Activated CD4-positive, alpha-beta T cell treated with anti-CD3 and anti-CD28 coated beads for 24 hours (primary cell): ENCODE measurements at regions not wholly inside any gene's neighbourhood (a gene's known extent, or its start where the extent isn't known, plus 50 kb on each side); places are given as distances from the start of the nearest gene placed in this dataset.

ENCODE experiments used
- DNase-seq, 2 donors: peaks; one replicate each; pipeline ENCODE4 v3.0.0-alpha.2; 2020; ENCODE audit warnings: low read depth in 2 of 2

- DNase-seq: no peak
These were observed 290.4 kb upstream of the NR4A3 start for GRCh38 chr9:99531313-99531712.

GRCh38 chr9:99533421-99533820 lies 288.3 kb upstream of the NR4A3 start:
- no peak for DNase-seq

DNA sequence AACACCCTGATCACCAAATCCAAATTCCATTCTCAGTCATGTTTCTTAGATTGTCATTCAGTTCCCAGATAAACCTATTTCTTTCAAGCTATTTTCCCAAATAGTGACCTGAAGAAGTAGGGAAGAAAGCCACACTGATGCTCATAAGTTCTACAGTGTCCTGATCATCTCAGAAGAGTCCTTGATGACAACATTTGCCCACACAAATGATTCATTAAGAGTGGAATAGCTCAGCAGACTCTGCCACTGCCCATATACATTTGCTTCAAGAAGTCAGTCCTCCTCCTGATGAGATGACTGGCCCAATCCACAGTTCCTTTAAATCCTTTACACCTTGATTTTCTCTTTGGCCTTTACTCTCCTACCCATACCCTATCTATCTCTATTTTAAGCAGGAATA lies 283.7 kb upstream of the NR4A3 start:
- no peak for DNase-seq

GRCh38 chr9:99544526-99544925 lies 277.2 kb upstream of the NR4A3 start:
- no peak for DNase-seq

- no peak for DNase-seq
These were observed 272.2 kb upstream of the NR4A3 start for GRCh38 chr9:99549441-99549840.

DNA sequence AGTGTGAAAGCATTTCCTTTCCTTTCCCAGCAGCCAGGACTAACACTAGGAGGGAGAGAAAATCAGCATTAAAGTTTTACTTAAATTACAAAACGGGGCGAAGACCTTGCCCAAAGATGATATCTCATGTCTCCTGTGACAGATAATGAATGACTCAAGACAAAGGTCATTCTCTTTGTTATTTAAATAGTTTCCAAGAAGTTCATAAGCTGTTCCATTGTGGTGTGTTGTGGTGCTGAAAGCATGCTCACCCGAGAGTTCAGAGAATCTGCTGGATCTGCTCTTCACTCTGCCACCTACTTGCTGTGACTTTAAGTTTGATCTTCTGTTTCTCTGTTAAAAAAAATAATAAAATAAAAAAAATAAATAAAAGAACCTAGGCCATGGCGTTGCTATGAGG lies 265.9 kb upstream of the NR4A3 start:
- no peak for DNase-seq

GRCh38 chr9:99556998-99557397 lies 264.7 kb upstream of the NR4A3 start:
- DNase-seq: no peak

- no peak for DNase-seq
These were observed 263.9 kb upstream of the NR4A3 start for GRCh38 chr9:99557816-99558215.

DNA sequence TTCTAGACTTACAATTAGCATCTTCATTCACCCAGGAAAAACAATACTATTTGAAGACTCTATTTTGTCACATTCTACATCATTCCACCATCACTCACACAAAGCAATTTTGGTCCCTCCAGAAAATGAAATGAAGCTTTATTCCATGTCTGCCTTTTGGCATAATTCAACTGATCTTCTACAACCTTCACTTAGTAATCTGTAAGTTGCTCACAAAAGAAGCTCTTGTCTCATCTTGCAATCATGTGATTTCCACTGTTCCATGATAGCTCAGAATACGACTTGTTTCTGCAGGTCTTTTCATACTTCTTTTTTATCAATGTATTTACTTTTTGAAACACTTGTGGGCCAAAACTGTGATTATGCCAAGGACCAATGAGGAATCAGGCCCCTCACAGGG lies 261.9 kb upstream of the NR4A3 start:
- no peak for DNase-seq

DNA sequence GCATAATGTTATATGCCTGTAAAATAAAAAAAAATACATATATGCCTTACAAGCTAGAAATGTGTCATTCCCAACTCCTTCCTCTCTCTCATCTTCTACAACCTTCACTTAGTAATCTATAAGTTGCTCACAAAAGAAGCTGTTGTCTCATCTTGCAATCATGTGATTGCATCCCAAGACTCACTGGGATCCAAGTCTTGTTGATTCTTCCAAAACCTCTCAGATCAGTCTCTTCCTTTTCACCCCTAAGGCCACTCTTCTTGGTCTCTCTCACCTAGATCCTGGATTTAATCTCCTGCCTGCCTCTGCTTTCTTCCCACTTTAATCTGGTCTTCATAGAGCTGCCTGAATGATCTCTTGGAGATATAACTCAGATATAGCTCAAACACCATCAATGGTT lies 261.1 kb upstream of the NR4A3 start:
- DNase-seq: no peak

GRCh38 chr9:99561509-99561917 lies 260.2 kb upstream of the NR4A3 start:
- no peak for DNase-seq

- DNase-seq: no peak
These were observed 259.6 kb upstream of the NR4A3 start for GRCh38 chr9:99561961-99562565.

- DNase-seq: no peak
These were observed 258.3 kb upstream of the NR4A3 start for GRCh38 chr9:99563364-99563763.

GRCh38 chr9:99565203-99565602 lies 256.5 kb upstream of the NR4A3 start:
- DNase-seq: no peak

- DNase-seq: no peak
These were observed 254.2 kb upstream of the NR4A3 start for GRCh38 chr9:99567436-99567835.

DNA sequence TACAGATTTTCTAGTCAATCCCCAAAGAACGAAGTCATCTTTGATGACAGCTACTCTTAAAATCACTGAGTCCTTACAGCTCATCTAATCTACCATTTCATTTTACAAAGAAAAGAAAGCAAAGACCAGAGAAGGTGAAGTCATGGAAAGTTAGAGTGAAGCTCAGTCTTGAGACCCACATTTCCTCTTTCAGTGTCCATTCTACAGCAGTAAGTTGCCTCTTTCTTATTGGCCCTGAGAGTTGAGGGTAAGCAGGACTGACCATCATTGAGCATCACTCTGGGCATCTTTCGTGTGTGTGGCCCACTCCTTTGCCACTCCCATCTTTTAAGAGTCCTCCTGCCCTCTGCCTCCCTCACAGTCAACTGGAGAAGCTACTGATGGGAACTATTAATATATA lies 251.8 kb upstream of the NR4A3 start:
- no peak for DNase-seq

- DNase-seq: no peak
These were observed 249.1 kb upstream of the NR4A3 start for GRCh38 chr9:99572567-99572966.

DNA sequence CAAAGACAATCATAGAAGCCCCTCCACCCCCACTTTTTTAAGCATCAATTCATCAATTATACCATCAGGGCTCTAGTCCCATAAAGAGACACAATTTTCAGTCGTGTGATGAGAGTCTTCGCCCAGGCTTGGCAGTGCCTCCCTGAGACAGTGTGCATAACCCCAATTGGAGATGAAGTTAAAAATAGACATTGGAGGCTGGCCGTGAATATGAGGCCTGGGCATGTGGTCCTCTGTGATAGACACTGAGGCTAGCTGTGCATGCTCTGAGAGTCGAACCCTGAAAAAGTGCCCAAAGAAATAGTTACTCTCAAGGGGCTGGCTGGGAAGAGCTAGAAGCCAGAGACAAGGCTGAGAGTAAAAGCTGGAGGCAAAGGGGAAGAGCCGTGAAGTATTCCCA lies 248.6 kb upstream of the NR4A3 start:
- DNase-seq: no peak

- no peak for DNase-seq
These were observed 247.8 kb upstream of the NR4A3 start for GRCh38 chr9:99573886-99574285.

DNA sequence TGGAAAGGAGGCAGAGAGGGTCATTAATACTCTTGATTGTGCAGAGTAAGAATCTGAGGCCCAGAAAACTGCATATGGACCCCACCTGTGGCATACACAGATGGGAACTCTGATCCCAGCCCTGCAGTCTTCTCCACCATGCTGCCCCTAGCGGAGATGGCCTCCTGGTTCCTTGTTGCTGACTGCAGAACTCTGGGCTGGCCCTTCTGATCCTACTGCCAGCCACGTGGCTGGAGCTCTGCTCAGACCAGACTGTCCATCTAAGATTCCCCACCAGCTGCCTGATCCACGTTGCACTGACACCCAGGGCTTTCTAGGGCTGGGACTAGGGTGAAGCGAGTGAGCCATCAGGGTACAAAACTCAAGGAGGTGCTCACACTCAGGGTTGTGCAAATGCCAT lies 245.7 kb upstream of the NR4A3 start:
- no peak for DNase-seq

DNA sequence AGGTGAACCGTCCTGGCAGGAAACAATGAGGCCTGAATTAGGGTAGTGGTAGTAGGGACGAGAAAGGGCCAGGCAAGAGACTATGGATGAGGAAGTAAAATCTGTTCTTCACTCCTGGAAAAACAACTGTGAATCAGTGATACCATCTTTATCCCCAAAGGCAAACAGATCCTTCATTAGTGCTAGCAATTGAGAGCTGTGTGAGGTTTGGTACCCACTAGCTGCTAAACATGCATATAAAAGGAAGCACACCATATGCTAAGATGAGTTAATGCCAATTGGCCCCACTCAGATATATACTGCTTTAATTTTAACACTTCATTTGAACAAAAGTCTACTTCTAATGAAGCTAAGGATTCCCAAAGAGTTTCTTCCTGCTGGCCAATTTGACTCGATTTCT lies 244.8 kb upstream of the NR4A3 start:
- no peak for DNase-seq

GRCh38 chr9:99577351-99577750 lies 244.3 kb upstream of the NR4A3 start:
- no peak for DNase-seq

- no peak for DNase-seq
These were observed 243.0 kb upstream of the NR4A3 start for GRCh38 chr9:99578666-99579065.

DNA sequence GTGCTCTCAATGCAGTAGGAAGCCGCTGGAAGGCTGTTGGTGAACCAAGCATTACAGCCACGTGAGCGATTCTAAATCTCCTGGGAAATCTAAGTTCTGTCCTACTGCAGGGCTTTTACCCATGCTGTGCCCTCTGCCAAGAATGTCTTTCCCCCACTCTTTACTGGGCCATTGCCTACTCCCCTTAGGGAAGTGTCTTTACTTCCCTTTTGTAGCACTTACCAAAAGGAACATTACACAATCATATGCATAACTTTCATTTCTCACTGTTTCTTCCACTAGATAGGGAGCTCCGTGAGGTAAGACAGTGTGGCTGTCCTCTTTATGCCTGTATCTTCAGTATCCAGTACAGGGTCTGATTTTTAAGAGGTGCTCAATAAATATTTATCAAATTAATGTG lies 241.7 kb upstream of the NR4A3 start:
- no peak for DNase-seq

DNA sequence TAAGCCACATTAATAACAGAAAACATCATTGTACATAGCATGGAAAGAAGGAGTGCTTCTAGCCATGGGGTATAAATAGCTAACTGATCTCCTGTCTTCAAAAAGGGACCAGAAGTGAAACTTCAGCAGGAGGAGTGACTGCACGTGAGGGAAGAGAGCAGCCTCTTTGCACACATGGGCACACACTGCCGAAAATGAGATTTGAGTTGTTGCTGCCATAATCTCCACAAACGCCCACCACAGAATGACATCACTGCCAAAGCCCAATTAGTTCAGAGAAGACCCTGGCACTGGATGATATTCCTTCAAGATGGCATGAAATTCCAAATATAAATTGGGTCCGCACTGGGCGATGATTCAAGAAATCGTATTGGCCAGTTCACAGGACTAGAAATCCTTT lies 238.9 kb upstream of the NR4A3 start:
- no peak for DNase-seq
